Loucy (cell line): ENCODE measurements at regions not wholly inside any gene's neighbourhood (a gene's known extent, or its start where the extent isn't known, plus 50 kb on each side); places are given as distances from the start of the nearest gene placed in this dataset.
"Not testable (repeated sequence)": the region's sequence is repeated elsewhere in the genome, so short reads cannot be mapped to it uniquely, and the experiment has no call there.

Source experiments
- H2AFZ ChIP-seq: fragments of 200-600 bp; sonication (generic); 2 replicates; pipeline ENCODE4 v1.6.0; 2016; ENCODE audit warnings: antibody characterized with exemption, mild to moderate bottlenecking, low read length, moderate library complexity
- H3F3A ChIP-seq: fragments of 200-600 bp; 2 replicates; pipeline ENCODE4 v1.6.0; 2016; ENCODE audit warnings: antibody characterized with exemption, low read depth, mild to moderate bottlenecking
- H3K27me3 ChIP-seq: fragments of 200-600 bp; sonication (generic); 2 replicates; pipeline ENCODE4 v1.6.1; 2014; ENCODE audit warnings: low read length, mild to moderate bottlenecking; ENCODE audit not compliant: insufficient read depth, poor library complexity, severe bottlenecking
- H3K36me3 ChIP-seq: fragments of 200-600 bp; sonication (generic); 2 replicates; pipeline ENCODE4 v1.6.1; 2016; ENCODE audit warnings: low read length; ENCODE audit not compliant: insufficient read depth
- H3K4me1 ChIP-seq: fragments of 200-600 bp; sonication (generic); 2 replicates; pipeline ENCODE4 v1.5.1; 2014; ENCODE audit warnings: low read length, mild to moderate bottlenecking; ENCODE audit not compliant: insufficient read depth, poor library complexity, severe bottlenecking
- H3K4me2 ChIP-seq: fragments of 200-600 bp; sonication (generic); 2 replicates; pipeline ENCODE4 v1.6.0; 2014; ENCODE audit warnings: antibody characterized with exemption, low read length, low read depth, mild to moderate bottlenecking; ENCODE audit not compliant: poor library complexity, severe bottlenecking
- H3K4me3 ChIP-seq: fragments of 200-600 bp; sonication (generic); 2 replicates; pipeline ENCODE4 v1.5.1; 2014; ENCODE audit warnings: low read length, mild to moderate bottlenecking, mixed read lengths; ENCODE audit not compliant: poor library complexity, severe bottlenecking
- H3K79me2 ChIP-seq: fragments of 200-600 bp; sonication (generic); 2 replicates; pipeline ENCODE4 v1.6.1; 2014; ENCODE audit warnings: low read length; ENCODE audit not compliant: insufficient read depth
- H3K9ac ChIP-seq: fragments of 200-600 bp; sonication (generic); 2 replicates; pipeline ENCODE4 v1.6.0; 2014; ENCODE audit warnings: mild to moderate bottlenecking, low read depth, low read length, moderate library complexity; ENCODE audit not compliant: poor library complexity, severe bottlenecking
- H3K9me2 ChIP-seq: fragments of 200-600 bp; sonication (generic); replicated peaks from 2 replicates; pipeline ENCODE4 v1.6.1; 2016; ENCODE audit warnings: low read depth, low read length, mixed read lengths
- H3K9me3 ChIP-seq: fragments of 200-600 bp; sonication (generic); 2 replicates; pipeline ENCODE4 v1.6.1; 2014; ENCODE audit warnings: mild to moderate bottlenecking, antibody characterized with exemption, low read length, low read depth; ENCODE audit not compliant: insufficient read depth
- H4K20me1 ChIP-seq: fragments of 200-600 bp; sonication (generic); 2 replicates; pipeline ENCODE4 v1.6.0; 2014; ENCODE audit warnings: antibody characterized with exemption, low read length, mild to moderate bottlenecking; ENCODE audit not compliant: insufficient read depth, poor library complexity, severe bottlenecking
- CTCF ChIP-seq: fragments of 200-600 bp; sonication (generic); conservative IDR thresholded peaks from 2 replicates; pipeline ENCODE4 v1.5.1; 2014; ENCODE audit warnings: mild to moderate bottlenecking, antibody characterized with exemption, low read length
- EZH2phosphoT487 ChIP-seq: fragments of 200-600 bp; IDR thresholded peaks from 2 replicates; pipeline ENCODE4 v1.6.1; 2018; ENCODE audit warnings: antibody characterized with exemption, mild to moderate bottlenecking, moderate library complexity, borderline replicate concordance

GRCh38 chr5:26388976-26389375 is 649.4 kb downstream of the CDH9 start:
- Histone ChIP-seq H4K20me1 (no peaks in the 10 kb centered on the region), H3K9me3 (no peaks in the 10 kb centered on the region), H3K79me2 (no peaks in the 10 kb centered on the region), H3K9ac (no peak overlapping the region), H3K36me3 (no peaks in the 10 kb centered on the region), H3K4me1 (no peaks in the 10 kb centered on the region), H3K27me3 (no peaks in the 10 kb centered on the region), H3K9me2 (no peaks in the 10 kb centered on the region), H3F3A (no peaks in the 10 kb centered on the region), H3K4me3 (no peak overlapping the region), H3K4me2 (no peak overlapping the region), H2AFZ (no peak overlapping the region)
- TF ChIP-seq CTCF (no peak), EZH2phosphoT487 (no peak)

- H3K79me2 ChIP-seq, result no peaks in the 10 kb centered on the region
- H2AFZ ChIP-seq, result no peak overlapping the region
- no peak for TF ChIP-seq EZH2phosphoT487
- no peak for TF ChIP-seq CTCF
- no peaks in the 10 kb centered on the region for H3K27me3 ChIP-seq
- no peak overlapping the region for H3K4me2 ChIP-seq
- no peaks in the 10 kb centered on the region for H3K4me1 ChIP-seq
- no peaks in the 10 kb centered on the region for H3K36me3 ChIP-seq
- no peaks in the 10 kb centered on the region for H4K20me1 ChIP-seq
- H3K4me3 ChIP-seq, result no peak overlapping the region
- H3K9me3 ChIP-seq, result no peaks in the 10 kb centered on the region
- no peaks in the 10 kb centered on the region for H3F3A ChIP-seq
- H3K9me2 ChIP-seq, result no peaks in the 10 kb centered on the region
- no peak overlapping the region for H3K9ac ChIP-seq
Observed at GRCh38 chr5:26386532-26386931, 651.9 kb downstream of the CDH9 start.

- not testable (repeated sequence) for H3F3A ChIP-seq, H3K36me3 ChIP-seq, H2AFZ ChIP-seq, H3K27me3 ChIP-seq, H3K79me2 ChIP-seq, H4K20me1 ChIP-seq, H3K4me1 ChIP-seq, H3K4me2 ChIP-seq, H3K4me3 ChIP-seq, H3K9me3 ChIP-seq, H3K9me2 ChIP-seq, H3K9ac ChIP-seq
Observed at GRCh38 chr5:26364624-26365023, 673.8 kb downstream of the CDH9 start.

GRCh38 chr5:26343801-26344325 is 694.5 kb downstream of the CDH9 start:
- no peak overlapping the region for H3K4me3 ChIP-seq
- no peaks in the 10 kb centered on the region for H3K27me3 ChIP-seq
- no peaks in the 10 kb centered on the region for H3K79me2 ChIP-seq
- no peaks in the 10 kb centered on the region for H3K4me1 ChIP-seq
- H3K9me2 ChIP-seq, result no peaks in the 10 kb centered on the region
- TF ChIP-seq CTCF (no peak), EZH2phosphoT487 (no peak)
- no peaks in the 10 kb centered on the region for H3K36me3 ChIP-seq
- H4K20me1 ChIP-seq, result no peaks in the 10 kb centered on the region
- no peak overlapping the region for H3K4me2 ChIP-seq
- no peaks in the 10 kb centered on the region for H3F3A ChIP-seq
- no peak overlapping the region for H2AFZ ChIP-seq
- no peaks in the 10 kb centered on the region for H3K9me3 ChIP-seq
- H3K9ac ChIP-seq, result no peak overlapping the region
